HG03442 (cell line): ENCODE measurements at regions not wholly inside any gene's neighbourhood (a gene's known extent, or its start where the extent isn't known, plus 50 kb on each side); places are given as distances from the start of the nearest gene placed in this dataset.
"Not testable (repeated sequence)": the region's sequence is repeated elsewhere in the genome, so short reads cannot be mapped to it uniquely, and the experiment has no call there.

Experiments used
- ATAC-seq: cut with Tn5 transposase; IDR thresholded peaks from one replicate; pipeline ENCODE4 v1.9.1; 2021; ENCODE audit warnings: mild to moderate bottlenecking, moderate library complexity; ENCODE audit not compliant: unreplicated experiment

- no peak for ATAC-seq
Observed at GRCh38 chr22:49677495-49677889, 150.2 kb downstream of the BRD1 start.

GRCh38 chr22:49676783-49677494 lies 150.7 kb downstream of the BRD1 start:
- no peak for ATAC-seq

- no peak for ATAC-seq
Observed at GRCh38 chr22:49676230-49676629, 151.4 kb downstream of the BRD1 start.

GRCh38 chr22:49674479-49675050 lies 153.1 kb downstream of the BRD1 start:
- ATAC-seq, result no peak

- no peak for ATAC-seq
Observed at GRCh38 chr22:49673048-49673447, 154.6 kb downstream of the BRD1 start.

- no peak for ATAC-seq
Observed at GRCh38 chr22:49672014-49672516, 155.6 kb downstream of the BRD1 start.

- ATAC-seq, result no peak
Observed at GRCh38 chr22:49671331-49672013, 156.2 kb downstream of the BRD1 start.

- no peak for ATAC-seq
Observed at GRCh38 chr22:49670456-49671330, 157.0 kb downstream of the BRD1 start.

GRCh38 chr22:49669969-49670455 lies 157.7 kb downstream of the BRD1 start:
- ATAC-seq, result not testable (repeated sequence)

GRCh38 chr22:49669427-49669968 lies 158.2 kb downstream of the BRD1 start:
- not testable (repeated sequence) for ATAC-seq

GRCh38 chr22:49668402-49668801 lies 159.3 kb downstream of the BRD1 start:
- no peak for ATAC-seq

- no peak for ATAC-seq
Observed at GRCh38 chr22:49667236-49667635, 160.4 kb downstream of the BRD1 start.

- ATAC-seq, result no peak
Observed at GRCh38 chr22:49666146-49666809, 161.4 kb downstream of the BRD1 start.

GRCh38 chr22:49664891-49665290 lies 162.8 kb downstream of the BRD1 start:
- ATAC-seq, result no peak

GRCh38 chr22:49664371-49664881 lies 163.2 kb downstream of the BRD1 start:
- no peak for ATAC-seq

- ATAC-seq, result no peak
Observed at GRCh38 chr22:49663823-49664222, 163.8 kb downstream of the BRD1 start.

- ATAC-seq, result no peak
Observed at GRCh38 chr22:49663311-49663711, 164.4 kb downstream of the BRD1 start.

GRCh38 chr22:49662681-49663080 lies 165.0 kb downstream of the BRD1 start:
- ATAC-seq, result no peak

GRCh38 chr22:49660794-49661781 lies 166.6 kb downstream of the BRD1 start:
- ATAC-seq, result no peak
